CD4-positive, alpha-beta T cell treated with Interleukin-1 beta for 1 hour (primary cell): ENCODE measurements at regions not wholly inside any gene's neighbourhood (a gene's known extent, or its start where the extent isn't known, plus 50 kb on each side); places are given as distances from the start of the nearest gene placed in this dataset.

Source experiments
- DNase-seq, 2 donors: peaks; one replicate each; pipeline ENCODE4 v3.0.0-alpha.2; 2020 to 2022

GRCh38 chr10:56715262-56715661, 354.2 kb upstream of the ZWINT start:
- no peak for DNase-seq

- no peak for DNase-seq
Measured at GRCh38 chr10:56698506-56698905, 337.4 kb upstream of the ZWINT start.

GRCh38 chr10:56679578-56679977, 318.5 kb upstream of the ZWINT start:
- DNase-seq, result no peak

GRCh38 chr10:56662765-56663447, 301.8 kb upstream of the ZWINT start:
- no peak for DNase-seq

- no peak for DNase-seq
Measured at GRCh38 chr10:56653289-56653688, 292.2 kb upstream of the ZWINT start.

GRCh38 chr10:56646329-56647111, 285.5 kb upstream of the ZWINT start:
- DNase-seq, result no peak

GRCh38 chr10:56633876-56634452, 272.9 kb upstream of the ZWINT start:
- no peak for DNase-seq

GRCh38 chr10:56632537-56632936, 271.5 kb upstream of the ZWINT start:
- no peak for DNase-seq

- no peak for DNase-seq
Measured at GRCh38 chr10:56624082-56624481, 263.0 kb upstream of the ZWINT start.

GRCh38 chr10:56623064-56623463, 262.0 kb upstream of the ZWINT start:
- no peak for DNase-seq

GRCh38 chr10:56622335-56622973, 261.4 kb upstream of the ZWINT start:
- no peak for DNase-seq

GRCh38 chr10:56606202-56606601, 245.1 kb upstream of the ZWINT start:
- no peak for DNase-seq

- DNase-seq, result no peak
Measured at GRCh38 chr10:56605051-56605450, 244.0 kb upstream of the ZWINT start.

GRCh38 chr10:56604624-56605023, 243.6 kb upstream of the ZWINT start:
- DNase-seq, result no peak

GRCh38 chr10:56599201-56599600, 238.1 kb upstream of the ZWINT start:
- DNase-seq, result no peak

- no peak for DNase-seq
Measured at GRCh38 chr10:56596257-56596656, 235.2 kb upstream of the ZWINT start.

GRCh38 chr10:56593120-56593519, 232.1 kb upstream of the ZWINT start:
- DNase-seq, result no peak

- no peak for DNase-seq
Measured at GRCh38 chr10:56586461-56586891, 225.4 kb upstream of the ZWINT start.

- no peak for DNase-seq
Measured at GRCh38 chr10:56585447-56586171, 224.6 kb upstream of the ZWINT start.

- DNase-seq, result no peak
Measured at GRCh38 chr10:56583316-56583715, 222.3 kb upstream of the ZWINT start.

GRCh38 chr10:56567580-56567979, 206.5 kb upstream of the ZWINT start:
- no peak for DNase-seq

- no peak for DNase-seq
Measured at GRCh38 chr10:56561336-56561735, 200.3 kb upstream of the ZWINT start.

- no peak for DNase-seq
Measured at GRCh38 chr10:56551037-56551436, 190.0 kb upstream of the ZWINT start.
